Bone marrow (tissue), 2 donors: ENCODE measurements at regions not wholly inside any gene's neighbourhood (a gene's known extent, or its start where the extent isn't known, plus 50 kb on each side); places are given as distances from the start of the nearest gene placed in this dataset.

Experiments
- DNase-seq, 2 donors: peaks; one replicate each; lab custom pipeline; 2025; lab: John Stamatoyannopoulos, UW

GRCh38 chr7:25777969-25778708 is 373.9 kb upstream of the NFE2L3 start:
- no peak for DNase-seq

GRCh38 chr7:25779002-25779546 is 372.9 kb upstream of the NFE2L3 start:
- no peak for DNase-seq

GRCh38 chr7:25780904-25781303 is 371.1 kb upstream of the NFE2L3 start:
- no peak for DNase-seq

- no peak for DNase-seq
Observed at GRCh38 chr7:25781704-25782103, 370.3 kb upstream of the NFE2L3 start.

GRCh38 chr7:25786936-25787335 is 365.1 kb upstream of the NFE2L3 start:
- no peak for DNase-seq

- DNase-seq: no peak
Observed at GRCh38 chr7:25787336-25787735, 364.7 kb upstream of the NFE2L3 start.

- DNase-seq: no peak
Observed at GRCh38 chr7:25788371-25788770, 363.6 kb upstream of the NFE2L3 start.

GRCh38 chr7:25788961-25789620 is 362.9 kb upstream of the NFE2L3 start:
- DNase-seq: no peak

GRCh38 chr7:25789701-25790640 is 362.0 kb upstream of the NFE2L3 start:
- DNase-seq: no peak

GRCh38 chr7:25790963-25791362 is 361.0 kb upstream of the NFE2L3 start:
- DNase-seq: no peak

- no peak for DNase-seq
Observed at GRCh38 chr7:25792586-25792985, 359.4 kb upstream of the NFE2L3 start.

- no peak for DNase-seq
Observed at GRCh38 chr7:25795824-25796235, 356.2 kb upstream of the NFE2L3 start.

- DNase-seq: no peak
Observed at GRCh38 chr7:25798344-25798743, 353.7 kb upstream of the NFE2L3 start.

GRCh38 chr7:25801214-25801613 is 350.8 kb upstream of the NFE2L3 start:
- no peak for DNase-seq

GRCh38 chr7:25802057-25802456 is 349.9 kb upstream of the NFE2L3 start:
- DNase-seq: no peak

GRCh38 chr7:25802473-25802872 is 349.5 kb upstream of the NFE2L3 start:
- no peak for DNase-seq

- DNase-seq: no peak
Observed at GRCh38 chr7:25803117-25803887, 348.7 kb upstream of the NFE2L3 start.

GRCh38 chr7:25804154-25804553 is 347.8 kb upstream of the NFE2L3 start:
- DNase-seq: no peak

- DNase-seq: no peak
Observed at GRCh38 chr7:25805027-25805687, 346.8 kb upstream of the NFE2L3 start.

- DNase-seq: no peak
Observed at GRCh38 chr7:25807086-25807611, 344.8 kb upstream of the NFE2L3 start.

- DNase-seq: no peak
Observed at GRCh38 chr7:25809441-25809840, 342.6 kb upstream of the NFE2L3 start.
